Spleen (tissue), 11 donors: ENCODE measurements at regions not wholly inside any gene's neighbourhood (a gene's known extent, or its start where the extent isn't known, plus 50 kb on each side); places are given as distances from the start of the nearest gene placed in this dataset.

Experiments used
- DNase-seq: peaks from one replicate; pipeline ENCODE4 v3.0.0-alpha.2; 2020
- H3K27ac ChIP-seq, 8 donors: fragments of 200-600 bp; sonication (generic) in 7 of 8; 1 replicate in 4 of 8; 2 replicates in 4 of 8; pipeline versions ENCODE4 v1.5.0 to v1.8.0; 2016 to 2021; ENCODE audit warnings: inconsistent platforms in 4 of 8, mild to moderate bottlenecking in 4 of 8, moderate library complexity in 1 of 8
- H3K27me3 ChIP-seq, 7 donors: fragments of 200-600 bp; sonication (generic) in 6 of 7; replicated peaks in 1 of 7; 1 replicate in 4 of 7; 2 replicates in 3 of 7; pipeline versions ENCODE4 v1.5.0 to v1.8.0; 2016 to 2021; ENCODE audit warnings: inconsistent platforms in 3 of 7, mild to moderate bottlenecking in 1 of 7
- H3K36me3 ChIP-seq, 6 donors: fragments of 200-600 bp; sonication (generic) in 5 of 6; 1 replicate in 4 of 6; 2 replicates in 2 of 6; pipeline versions ENCODE4 v1.5.0 to v1.8.0; 2016 to 2021; ENCODE audit warnings: inconsistent platforms in 2 of 6
- H3K4me1 ChIP-seq, 6 donors: fragments of 200-600 bp; sonication (generic) in 5 of 6; 1 replicate in 3 of 6; 2 replicates in 3 of 6; pipeline versions ENCODE4 v1.5.0 to v1.8.0; 2016 to 2021; ENCODE audit warnings: inconsistent platforms in 3 of 6
- H3K4me3 ChIP-seq, 8 donors: fragments of 200-600 bp; sonication (generic) in 7 of 8; 1 replicate in 4 of 8; 2 replicates in 4 of 8; pipeline versions ENCODE4 v1.5.0 to v1.8.0; 2016 to 2021; ENCODE audit warnings: inconsistent platforms in 4 of 8, mild to moderate bottlenecking in 4 of 8, moderate library complexity in 2 of 8
- H3K9me3 ChIP-seq, 8 donors: fragments of 200-600 bp; sonication (generic) in 7 of 8; 1 replicate in 4 of 8; 2 replicates in 4 of 8; pipeline versions ENCODE4 v1.5.0 to v1.8.0; 2016 to 2021; ENCODE audit warnings: inconsistent platforms in 4 of 8
- POLR2A ChIP-seq, 3 donors: fragments of 450-650 bp; IDR thresholded peaks; one replicate each; pipeline ENCODE4 v1.5.1; 2017; ENCODE audit warnings: antibody characterized with exemption in 3 of 3, mild to moderate bottlenecking in 1 of 3
- POLR2AphosphoS5 ChIP-seq, 3 donors: sonication (generic); formaldehyde crosslinking; IDR thresholded peaks; one replicate each; pipeline ENCODE4 v1.5.1; 2017; ENCODE audit warnings: antibody characterized with exemption in 3 of 3
- WGBS, 5 donors: extraction: QIAGEN DNeasy Blood & Tissue Kit in 3 of 5; methylation state at CpG; one replicate each; pipeline versions ENCODE4 v1.1.5 to v1.1.7; 2013 to 2018; 5-methylcytosine and 5-hydroxymethylcytosine counted together
- intact Hi-C: fragments of 100-400 bp; cut with DNase I; formaldehyde crosslinking; loops from one replicate; pipeline ENCODE4 v1.15.0; 2023; ENCODE audit warnings: low total_unique reads
- TF ChIP-seq, protein P1 (sequence below), 11 experiments: fragments of 200-600 bp in 7 of 11; fragments of 450-650 bp in 4 of 11; sonication (generic) in 4 of 11; IDR thresholded peaks in 8 of 11; conservative IDR thresholded peaks in 3 of 11; 1 replicate in 7 of 11; 2 replicates in 4 of 11; pipeline versions ENCODE4 v1.4.0 to v1.8.0; 2016 to 2021; ENCODE audit warnings: antibody characterized with exemption in 11 of 11, inconsistent platforms in 4 of 11, mild to moderate bottlenecking in 1 of 11
- donor health status: healthy with polysubstance abuse.
- donor health status: DM: no; HTN: no; CAD: no; lungs with moderate emphysema.
- donor health status: DM: no; HTN: no; CAD: no.
- donor health status: Bipolar disorder and iron deficiency.
- donor health status: healthy.
- donor health status: DM: no; HTN: no; CAD: no.
- donor health status: DM: yes; HTN: yes; CAD: no.

DNA sequence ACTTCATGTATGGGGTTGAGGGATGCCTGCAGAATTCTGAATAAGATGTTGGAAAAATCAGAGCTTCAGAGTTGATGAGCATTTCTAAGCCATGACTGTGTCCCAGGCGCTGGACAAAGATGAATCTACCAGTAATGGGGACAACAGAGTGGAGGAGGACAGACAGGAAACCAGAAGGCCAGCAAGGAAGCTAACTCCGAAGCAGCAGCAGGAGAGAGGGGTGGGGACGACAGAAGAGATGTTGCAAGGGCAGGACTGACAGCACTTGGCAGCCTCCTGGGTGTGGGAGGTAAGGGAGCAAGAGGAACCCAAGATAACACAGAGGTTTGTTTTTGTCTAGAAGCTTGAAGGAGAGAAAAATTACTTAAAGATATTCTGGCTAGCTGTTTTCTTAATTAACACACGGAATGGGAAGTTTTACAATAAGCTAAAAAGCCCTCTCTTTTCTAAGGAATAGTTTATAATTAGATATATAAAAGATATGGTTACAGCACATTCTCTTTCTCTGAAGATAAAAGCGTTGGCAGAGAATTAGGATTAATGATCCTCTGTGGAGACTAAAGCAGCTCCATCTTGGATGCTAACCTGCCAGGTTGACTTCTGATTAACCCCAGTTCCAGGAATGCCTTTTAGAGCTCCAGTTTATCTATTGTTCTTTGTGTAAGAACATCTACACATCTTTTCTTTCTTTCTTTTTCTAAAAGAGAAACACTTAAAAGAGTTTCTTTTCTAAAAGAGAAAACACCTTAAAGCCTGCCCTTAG lies 92.7 kb downstream of the TENT5C start:
- no peak overlapping the region for H3K4me3 ChIP-seq
- intact Hi-C loops, result no loop called here
- H3K4me1 ChIP-seq, result no peaks in the 10 kb centered on the region
- TF ChIP-seq POLR2AphosphoS5 (IDR thresholded peaks at IDR 0.05) (no peak), POLR2A (IDR thresholded peaks at IDR 0.05) (no peak)
- H3K36me3 ChIP-seq, result no peaks in the 10 kb centered on the region
- H3K9me3 ChIP-seq, result peaks cover 0 to under 1% (median 0%) of the 10 kb centered on the region in 8 donors
- WGBS, 5 donors, result 57 to 73% (median 58%) methylated on average over 5 of the region's 5 CpGs
- no peak for DNase-seq
- peaks cover 0 to 23% (median 0%) of the 10 kb centered on the region in 7 donors for H3K27me3 ChIP-seq
- H3K27ac ChIP-seq, result no peak overlapping the region

DNA sequence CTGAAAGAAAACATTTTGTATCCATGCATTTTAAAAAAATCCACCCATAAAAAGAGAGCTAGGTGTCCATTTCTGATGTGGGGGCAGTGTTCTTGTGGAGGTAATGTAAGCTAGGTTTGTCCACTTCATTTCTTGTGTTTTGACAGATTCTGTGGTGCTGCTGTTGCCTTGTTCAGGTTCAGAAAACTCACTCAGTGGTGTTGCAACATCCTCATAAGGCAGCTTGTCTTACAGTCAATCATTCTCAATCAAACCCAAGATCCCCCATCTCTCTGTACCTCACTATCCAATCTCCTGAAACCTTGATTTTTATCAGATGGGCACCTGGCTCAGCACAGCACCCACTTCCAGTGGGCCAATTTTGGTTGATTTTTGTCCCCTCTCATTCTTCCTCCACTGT lies 94.1 kb downstream of the TENT5C start:
- DNase-seq, result no peak
- Histone ChIP-seq H3K27ac (no peak overlapping the region), H3K4me3 (no peak overlapping the region), H3K27me3 (peaks cover 0 to 19% (median 0%) of the 10 kb centered on the region in 7 donors), H3K9me3 (peaks cover 0 to 8% (median 0%) of the 10 kb centered on the region in 8 donors), H3K4me1 (no peaks in the 10 kb centered on the region), H3K36me3 (no peaks in the 10 kb centered on the region)
- no peak for TF ChIP-seq POLR2AphosphoS5 (IDR thresholded peaks at IDR 0.05)
- TF ChIP-seq, protein P1, sequence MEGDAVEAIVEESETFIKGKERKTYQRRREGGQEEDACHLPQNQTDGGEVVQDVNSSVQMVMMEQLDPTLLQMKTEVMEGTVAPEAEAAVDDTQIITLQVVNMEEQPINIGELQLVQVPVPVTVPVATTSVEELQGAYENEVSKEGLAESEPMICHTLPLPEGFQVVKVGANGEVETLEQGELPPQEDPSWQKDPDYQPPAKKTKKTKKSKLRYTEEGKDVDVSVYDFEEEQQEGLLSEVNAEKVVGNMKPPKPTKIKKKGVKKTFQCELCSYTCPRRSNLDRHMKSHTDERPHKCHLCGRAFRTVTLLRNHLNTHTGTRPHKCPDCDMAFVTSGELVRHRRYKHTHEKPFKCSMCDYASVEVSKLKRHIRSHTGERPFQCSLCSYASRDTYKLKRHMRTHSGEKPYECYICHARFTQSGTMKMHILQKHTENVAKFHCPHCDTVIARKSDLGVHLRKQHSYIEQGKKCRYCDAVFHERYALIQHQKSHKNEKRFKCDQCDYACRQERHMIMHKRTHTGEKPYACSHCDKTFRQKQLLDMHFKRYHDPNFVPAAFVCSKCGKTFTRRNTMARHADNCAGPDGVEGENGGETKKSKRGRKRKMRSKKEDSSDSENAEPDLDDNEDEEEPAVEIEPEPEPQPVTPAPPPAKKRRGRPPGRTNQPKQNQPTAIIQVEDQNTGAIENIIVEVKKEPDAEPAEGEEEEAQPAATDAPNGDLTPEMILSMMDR (IDR thresholded peaks at IDR 0.05 in 8 of 11, conservative IDR thresholded peaks at IDR 0.05 in 3 of 11), result no peak
- TF ChIP-seq POLR2A (IDR thresholded peaks at IDR 0.05), result no peak
- intact Hi-C loops, result no loop called here

DNA sequence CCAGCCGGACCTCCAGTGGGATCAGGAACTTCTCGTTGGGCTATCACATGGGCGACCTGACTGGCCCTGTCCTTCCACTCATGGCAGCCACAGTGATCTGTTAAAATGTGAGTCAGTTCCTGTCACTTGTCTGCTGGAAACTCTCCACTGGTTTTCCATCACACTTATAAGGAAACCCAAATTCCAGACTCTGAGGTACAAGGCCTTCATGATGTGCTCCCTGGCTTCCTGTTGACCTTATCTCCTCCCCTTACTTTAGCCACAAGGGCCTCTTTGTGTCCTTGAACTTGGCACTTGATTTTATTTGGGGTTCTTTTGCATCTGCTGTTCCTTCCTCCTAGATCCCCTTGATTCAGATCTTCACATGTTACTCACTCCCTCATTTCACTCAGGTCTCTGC lies 96.8 kb downstream of the TENT5C start:
- Histone ChIP-seq H3K4me1 (no peaks in the 10 kb centered on the region), H3K4me3 (no peak overlapping the region), H3K9me3 (peaks cover 0 to 11% (median 0%) of the 10 kb centered on the region in 8 donors), H3K27me3 (no peaks in the 10 kb centered on the region), H3K36me3 (no peaks in the 10 kb centered on the region), H3K27ac (no peak overlapping the region)
- intact Hi-C loops, result no loop called here
- TF ChIP-seq, protein P1 (IDR thresholded peaks at IDR 0.05 in 8 of 11, conservative IDR thresholded peaks at IDR 0.05 in 3 of 11), result no peak
- TF ChIP-seq POLR2AphosphoS5 (IDR thresholded peaks at IDR 0.05), result no peak
- no peak for DNase-seq
- 69 to 89% (median 76%) methylated on average over 3 of the region's 3 CpGs for WGBS, 5 donors

DNA sequence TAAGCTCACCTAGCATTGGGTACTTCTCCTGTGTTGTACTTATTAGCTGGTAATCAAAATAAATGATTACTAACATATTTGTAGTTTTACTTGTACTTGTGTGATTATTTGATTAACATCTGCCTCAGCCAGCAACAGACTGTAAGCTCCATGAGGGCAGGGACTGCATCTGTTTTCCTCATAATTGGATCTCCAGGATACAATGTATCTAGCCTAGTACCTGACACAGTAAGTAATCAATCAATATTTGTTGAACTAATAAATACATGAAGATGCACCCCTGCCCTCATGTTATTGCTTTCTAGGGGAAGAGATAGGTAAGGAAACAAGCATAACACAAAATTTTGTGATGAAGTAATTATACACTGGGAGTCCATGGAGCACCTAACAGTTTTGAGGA lies 101.5 kb downstream of the TENT5C start:
- Histone ChIP-seq H3K4me3 (no peak overlapping the region), H3K27me3 (no peaks in the 10 kb centered on the region), H3K27ac (no peak overlapping the region), H3K36me3 (no peaks in the 10 kb centered on the region), H3K9me3 (peaks cover 0 to 11% (median 0%) of the 10 kb centered on the region in 8 donors), H3K4me1 (no peaks in the 10 kb centered on the region)
- no peak for DNase-seq
- intact Hi-C loops, result no loop called here
- no peak for TF ChIP-seq POLR2AphosphoS5 (IDR thresholded peaks at IDR 0.05)
- TF ChIP-seq, protein P1 (IDR thresholded peaks at IDR 0.05 in 8 of 11, conservative IDR thresholded peaks at IDR 0.05 in 3 of 11), result no peak
- TF ChIP-seq POLR2A (IDR thresholded peaks at IDR 0.05), result no peak
